ENCODE measurements at regions not wholly inside any gene's neighbourhood (a gene's known extent, or its start where the extent isn't known, plus 50 kb on each side); places are given as distances from the start of the nearest gene placed in this dataset.
"Not testable (repeated sequence)": the region's sequence is repeated elsewhere in the genome, so short reads cannot be mapped to it uniquely, and the experiment has no call there.

DNA sequence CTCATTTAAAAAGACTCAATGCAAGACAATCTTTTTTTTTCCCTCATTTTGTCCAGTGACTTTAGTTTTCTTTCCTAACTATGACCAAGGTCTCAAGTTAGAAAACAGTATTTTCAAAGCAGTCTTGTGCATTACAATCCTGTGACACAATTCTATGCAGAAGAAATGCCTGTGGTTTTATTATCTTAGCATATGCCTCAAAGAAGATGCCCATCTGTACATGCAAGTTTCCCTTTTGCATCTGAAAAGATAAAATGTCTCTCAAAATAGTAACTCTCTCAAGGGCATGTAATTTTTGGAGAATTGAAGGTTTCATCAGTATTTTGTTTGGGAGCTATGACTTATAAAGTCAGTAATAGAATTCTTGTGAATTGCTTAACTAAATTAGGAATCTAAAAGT is 292.0 kb upstream of the SUCLG2 start:
- Histone ChIP-seq H3K36me3 (no peaks in the 10 kb centered on the region), H3K4me1 (replicated peaks) (no peaks in the 10 kb centered on the region), H3K9me3 (replicated peaks) (no peaks in the 10 kb centered on the region), H3K27ac (no peak overlapping the region), H3K27me3 (replicated peaks) (no peaks in the 10 kb centered on the region), H3K4me3 (no peak overlapping the region)
- DNase-seq (ENCODE audit: low read depth in 1 of 2, low spot score in 2 of 2), result no peak

DNA sequence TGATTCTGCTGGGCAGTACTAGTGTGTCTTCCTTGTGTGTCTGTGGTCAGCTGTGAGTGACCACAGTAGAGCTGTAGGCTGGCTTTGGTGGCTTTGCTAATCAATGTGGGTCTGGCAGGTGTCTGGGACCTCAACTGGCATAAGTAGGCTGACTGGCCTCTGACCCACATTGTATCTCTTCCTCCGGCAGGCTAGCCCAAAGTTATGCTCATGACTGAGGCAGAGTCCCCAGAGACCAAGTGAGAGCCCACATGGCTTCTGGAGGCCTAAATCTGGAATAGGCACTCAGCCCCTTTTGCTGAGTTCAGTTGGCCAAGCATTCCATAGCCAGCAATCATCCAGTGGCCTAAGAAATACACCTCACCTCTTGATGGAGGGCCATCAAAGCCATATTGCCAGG is 289.1 kb upstream of the SUCLG2 start:
- Histone ChIP-seq H3K27ac (no peak overlapping the region), H3K9me3 (replicated peaks) (no peaks in the 10 kb centered on the region), H3K4me1 (replicated peaks) (no peaks in the 10 kb centered on the region), H3K4me3 (no peak overlapping the region), H3K36me3 (no peaks in the 10 kb centered on the region), H3K27me3 (replicated peaks) (no peaks in the 10 kb centered on the region)
- no peak for DNase-seq (ENCODE audit: low read depth in 1 of 2, low spot score in 2 of 2)

DNA sequence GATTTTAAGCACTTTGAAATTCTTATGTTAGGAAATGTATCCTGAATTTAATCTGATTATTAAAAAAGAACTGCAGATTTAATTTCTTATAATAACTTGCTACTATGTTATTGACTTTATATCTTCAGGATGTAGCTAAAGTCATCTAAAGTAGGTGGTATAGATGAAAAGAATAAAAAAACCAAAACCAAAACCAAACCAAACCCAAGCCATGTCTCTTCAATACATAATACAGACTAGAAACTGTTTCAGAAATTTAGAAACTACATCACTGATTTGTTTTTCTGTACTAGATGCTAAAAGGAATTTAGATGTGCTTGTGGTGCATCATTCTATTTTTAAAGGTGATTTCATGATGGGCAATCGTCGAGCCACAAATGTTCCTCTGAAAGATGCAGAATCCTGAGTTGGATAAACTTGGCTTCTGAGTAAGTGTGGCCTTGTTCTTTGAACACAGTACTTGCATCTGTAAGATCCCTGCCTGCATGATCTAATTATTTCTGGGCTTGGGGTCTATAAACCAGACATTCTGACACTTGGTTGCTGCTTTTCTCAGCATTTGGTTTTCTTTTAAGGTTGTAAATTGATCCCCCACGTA is 287.1 kb upstream of the SUCLG2 start:
- Histone ChIP-seq H3K4me3 (no peak overlapping the region), H3K27me3 (replicated peaks) (no peaks in the 10 kb centered on the region), H3K9me3 (replicated peaks) (no peaks in the 10 kb centered on the region), H3K27ac (no peak overlapping the region), H3K4me1 (replicated peaks) (no peaks in the 10 kb centered on the region), H3K36me3 (no peaks in the 10 kb centered on the region)
- DNase-seq (ENCODE audit: low read depth in 1 of 2, low spot score in 2 of 2), result no peak

DNA sequence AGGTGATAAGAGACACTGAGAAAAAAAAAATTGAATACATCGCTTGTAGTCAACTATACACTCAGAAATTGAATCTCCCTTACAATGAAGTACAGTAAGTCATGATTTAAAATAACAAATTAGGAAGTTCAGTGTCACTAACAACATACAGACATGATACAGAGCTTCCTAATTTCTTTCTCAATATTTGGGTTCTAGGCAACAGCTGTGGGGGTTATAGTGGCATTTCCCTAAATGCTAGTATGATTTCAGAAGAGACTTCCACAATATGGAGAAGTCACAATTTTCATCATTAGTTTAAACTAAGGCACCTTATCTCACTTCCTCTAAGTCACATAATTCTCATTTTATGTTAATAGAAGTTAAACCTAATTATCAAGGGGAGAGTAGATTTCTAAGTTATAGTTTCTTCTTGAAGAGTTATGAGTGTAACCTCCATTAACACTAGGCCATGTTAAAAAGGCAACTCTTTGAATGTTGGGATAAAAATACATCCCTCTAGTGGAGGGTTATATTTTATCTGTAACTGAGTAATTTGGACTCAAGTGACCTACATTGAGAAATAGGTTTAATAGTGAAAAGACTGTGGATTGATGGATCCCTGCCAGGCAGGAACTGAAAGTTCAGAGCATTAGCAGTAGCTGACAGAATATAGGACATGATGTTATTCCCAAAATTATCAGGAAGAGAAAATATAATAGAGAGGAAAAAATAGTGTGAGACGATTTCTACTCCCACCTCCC is 286.0 kb upstream of the SUCLG2 start:
- no peaks in the 10 kb centered on the region for H3K4me1 ChIP-seq (replicated peaks)
- DNase-seq (ENCODE audit: low read depth in 1 of 2, low spot score in 2 of 2), result no peak
- H3K27ac ChIP-seq, result no peak overlapping the region
- no peak overlapping the region for H3K4me3 ChIP-seq
- no peaks in the 10 kb centered on the region for H3K27me3 ChIP-seq (replicated peaks)
- no peaks in the 10 kb centered on the region for H3K36me3 ChIP-seq
- no peaks in the 10 kb centered on the region for H3K9me3 ChIP-seq (replicated peaks)

DNA sequence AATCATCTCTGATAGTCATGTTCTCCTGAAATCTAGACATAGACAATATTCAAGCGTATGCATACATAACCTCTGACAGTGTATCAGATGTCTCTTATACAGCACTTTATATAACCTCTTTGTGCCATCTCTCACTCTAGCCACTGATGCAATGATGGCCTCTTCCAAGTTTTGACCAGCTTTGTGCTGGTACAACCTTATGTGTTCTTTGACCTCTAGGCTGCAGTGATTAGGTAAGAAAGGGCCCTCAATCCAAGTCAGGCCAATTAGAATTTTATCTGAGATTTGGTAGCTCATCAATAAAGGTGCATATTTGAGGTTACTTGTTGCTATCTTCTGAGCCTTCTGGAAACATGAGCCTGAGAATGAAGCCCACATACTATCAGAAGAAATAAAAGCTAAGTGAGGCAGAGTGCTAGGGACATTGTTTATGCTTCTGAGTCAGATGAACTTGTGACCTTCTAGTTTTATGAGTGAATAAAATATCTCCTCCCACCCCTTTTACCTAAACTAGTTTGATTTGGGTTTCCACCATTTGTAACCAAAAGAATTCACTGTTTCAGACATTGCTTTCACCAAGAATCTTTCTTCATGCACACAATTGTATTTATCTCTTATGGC is 283.2 kb upstream of the SUCLG2 start:
- Histone ChIP-seq H3K4me3 (no peak overlapping the region), H3K4me1 (replicated peaks) (no peaks in the 10 kb centered on the region), H3K9me3 (replicated peaks) (no peaks in the 10 kb centered on the region), H3K27ac (no peak overlapping the region), H3K36me3 (no peaks in the 10 kb centered on the region), H3K27me3 (replicated peaks) (no peaks in the 10 kb centered on the region)
- no peak for DNase-seq (ENCODE audit: low read depth in 1 of 2, low spot score in 2 of 2)

DNA sequence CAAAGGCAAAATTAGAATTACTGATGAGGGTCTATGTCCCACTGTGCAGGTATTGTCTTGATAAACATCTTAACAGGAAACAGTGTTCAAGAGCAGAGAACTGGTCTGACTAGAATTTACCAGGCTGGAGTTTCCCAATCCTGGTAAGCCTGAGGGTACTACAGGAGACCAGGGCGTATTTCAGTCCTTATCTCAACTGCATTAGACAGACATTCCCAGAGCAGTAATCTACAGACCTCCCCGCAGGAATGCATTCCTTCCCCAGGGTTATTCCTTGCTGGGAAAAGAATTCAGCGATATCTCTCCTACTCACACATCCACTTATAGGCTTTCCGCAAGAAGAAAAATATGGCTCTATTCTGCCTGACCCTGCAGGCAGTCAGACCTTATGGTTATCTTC is 276.0 kb upstream of the SUCLG2 start:
- not testable (repeated sequence) for H3K4me3 ChIP-seq; H3K4me1 ChIP-seq (replicated peaks); H3K27ac ChIP-seq; H3K27me3 ChIP-seq (replicated peaks); DNase-seq (ENCODE audit: low read depth in 1 of 2, low spot score in 2 of 2); H3K36me3 ChIP-seq; H3K9me3 ChIP-seq (replicated peaks)

DNA sequence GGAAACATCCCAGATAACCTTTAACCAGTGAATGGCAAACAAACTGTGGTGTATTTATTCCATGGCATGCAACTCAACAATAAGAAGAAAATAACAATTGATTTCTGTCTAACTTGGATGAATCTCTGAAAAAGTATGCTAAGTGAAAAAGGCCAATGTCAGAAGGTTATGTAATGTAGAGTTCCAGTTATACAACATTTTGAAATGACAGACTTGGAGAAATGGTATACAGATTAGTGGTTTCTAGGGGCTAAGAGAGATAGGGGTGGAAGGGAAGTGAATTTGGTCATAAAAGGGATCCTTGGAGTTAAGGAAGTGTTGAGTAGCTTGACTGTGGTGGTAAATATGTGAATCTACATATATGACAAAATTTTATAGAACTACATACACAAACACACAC is 269.4 kb upstream of the SUCLG2 start:
- DNase-seq (ENCODE audit: low read depth in 1 of 2, low spot score in 2 of 2), result no peak
- no peaks in the 10 kb centered on the region for H3K9me3 ChIP-seq (replicated peaks)
- no peak overlapping the region for H3K27ac ChIP-seq
- no peaks in the 10 kb centered on the region for H3K36me3 ChIP-seq
- no peak overlapping the region for H3K4me3 ChIP-seq
- no peaks in the 10 kb centered on the region for H3K4me1 ChIP-seq (replicated peaks)
- no peaks in the 10 kb centered on the region for H3K27me3 ChIP-seq (replicated peaks)

DNA sequence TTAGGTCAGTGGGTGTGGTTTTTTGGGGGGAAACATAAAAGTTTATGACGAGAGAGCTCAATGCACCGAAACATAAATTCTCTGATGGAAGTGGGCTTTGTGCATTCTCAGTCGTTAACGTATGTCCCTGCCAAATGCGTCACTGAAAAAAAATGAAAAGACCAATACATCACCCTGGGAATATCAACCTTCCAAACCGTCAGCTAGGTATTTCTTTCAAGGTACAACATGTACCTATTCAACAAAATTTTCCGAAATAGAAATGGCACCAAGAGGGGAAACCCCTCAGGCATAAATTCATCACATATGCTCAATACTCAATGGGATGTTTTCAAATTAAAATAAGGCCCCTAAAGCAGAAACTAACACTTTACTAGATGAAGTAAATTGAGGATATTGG is 266.6 kb upstream of the SUCLG2 start:
- no peaks in the 10 kb centered on the region for H3K4me1 ChIP-seq (replicated peaks)
- DNase-seq (ENCODE audit: low read depth in 1 of 2, low spot score in 2 of 2), result no peak
- no peaks in the 10 kb centered on the region for H3K36me3 ChIP-seq
- no peaks in the 10 kb centered on the region; the same call in 1 of the 2 replicates for H3K9me3 ChIP-seq (replicated peaks)
- H3K4me3 ChIP-seq, result no peak overlapping the region
- H3K27me3 ChIP-seq (replicated peaks), result no peaks in the 10 kb centered on the region
- H3K27ac ChIP-seq, result no peak overlapping the region

DNA sequence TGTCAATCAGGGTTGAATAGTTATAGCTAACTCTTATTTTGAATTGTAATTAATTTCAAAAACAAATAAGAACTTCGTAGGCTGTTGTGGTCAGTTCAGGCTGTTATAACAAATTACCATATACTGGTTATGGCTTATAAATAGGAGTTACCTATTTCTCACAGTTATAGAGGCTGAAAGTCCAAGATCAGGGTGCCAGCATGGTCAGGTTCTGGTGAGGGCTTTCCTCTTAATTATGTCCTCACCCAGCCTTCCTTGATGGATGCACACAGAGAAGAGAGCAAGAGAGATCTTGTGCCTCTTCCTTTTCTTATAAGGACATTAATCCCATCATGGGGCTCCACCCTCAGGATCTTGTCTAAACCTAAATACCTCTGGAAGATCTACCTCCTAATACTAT is 265.9 kb upstream of the SUCLG2 start:
- Histone ChIP-seq H3K9me3 (replicated peaks) (no peaks in the 10 kb centered on the region; the same call in 1 of the 2 replicates), H3K4me1 (replicated peaks) (no peaks in the 10 kb centered on the region), H3K36me3 (no peaks in the 10 kb centered on the region), H3K27me3 (replicated peaks) (no peaks in the 10 kb centered on the region), H3K27ac (no peak overlapping the region), H3K4me3 (no peak overlapping the region)
- DNase-seq (ENCODE audit: low read depth in 1 of 2, low spot score in 2 of 2), result no peak

DNA sequence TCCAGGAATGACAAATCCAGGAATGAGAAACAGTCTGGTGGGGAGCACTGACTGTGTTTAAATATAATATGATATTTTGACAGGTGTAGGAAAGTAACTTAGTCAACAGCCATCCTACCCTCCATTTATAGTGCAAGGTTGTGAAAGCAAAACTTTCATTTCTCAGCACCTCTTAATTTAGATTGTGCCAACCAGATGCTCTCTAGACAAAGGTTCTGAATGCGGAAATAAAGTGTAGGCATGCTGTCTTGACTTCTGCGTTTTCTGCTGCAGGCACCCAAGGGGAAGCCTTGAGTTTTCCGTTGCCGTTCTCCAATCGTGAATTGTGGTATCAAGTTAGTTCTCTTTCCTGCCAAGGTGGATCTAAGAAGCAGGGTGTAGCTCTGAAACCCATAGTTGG is 261.9 kb upstream of the SUCLG2 start:
- H3K9me3 ChIP-seq (replicated peaks), result no peaks in the 10 kb centered on the region; the same call in 1 of the 2 replicates
- no peak overlapping the region for H3K4me3 ChIP-seq
- no peak for DNase-seq (ENCODE audit: low read depth in 1 of 2, low spot score in 2 of 2)
- H3K27ac ChIP-seq, result no peak overlapping the region
- no peaks in the 10 kb centered on the region for H3K4me1 ChIP-seq (replicated peaks)
- no peaks in the 10 kb centered on the region for H3K27me3 ChIP-seq (replicated peaks)
- no peaks in the 10 kb centered on the region for H3K36me3 ChIP-seq

DNA sequence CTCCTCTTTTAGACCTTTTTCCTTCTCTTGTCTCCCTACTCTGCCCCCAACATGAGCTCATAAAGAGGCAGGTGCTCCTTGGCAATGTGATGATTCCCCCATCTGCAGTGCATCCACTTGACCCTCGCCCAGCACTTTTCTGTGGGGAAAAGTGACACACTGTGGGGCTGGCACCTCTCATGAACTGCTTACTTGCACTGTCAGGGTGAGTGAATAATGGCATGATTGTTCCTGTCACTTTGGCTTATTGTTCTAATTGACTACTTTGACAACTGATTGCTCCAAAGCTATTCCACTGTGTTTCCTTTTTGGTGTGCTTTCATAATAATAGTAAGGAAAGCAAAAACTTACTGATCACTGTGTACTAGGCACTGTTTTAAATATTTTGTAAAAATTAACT is 253.3 kb upstream of the SUCLG2 start:
- Histone ChIP-seq H3K27ac (no peak overlapping the region), H3K4me1 (replicated peaks) (no peaks in the 10 kb centered on the region), H3K36me3 (no peaks in the 10 kb centered on the region), H3K9me3 (replicated peaks) (no peaks in the 10 kb centered on the region), H3K4me3 (no peak overlapping the region), H3K27me3 (replicated peaks) (no peaks in the 10 kb centered on the region)
- no peak for DNase-seq (ENCODE audit: low read depth in 1 of 2, low spot score in 2 of 2)

DNA sequence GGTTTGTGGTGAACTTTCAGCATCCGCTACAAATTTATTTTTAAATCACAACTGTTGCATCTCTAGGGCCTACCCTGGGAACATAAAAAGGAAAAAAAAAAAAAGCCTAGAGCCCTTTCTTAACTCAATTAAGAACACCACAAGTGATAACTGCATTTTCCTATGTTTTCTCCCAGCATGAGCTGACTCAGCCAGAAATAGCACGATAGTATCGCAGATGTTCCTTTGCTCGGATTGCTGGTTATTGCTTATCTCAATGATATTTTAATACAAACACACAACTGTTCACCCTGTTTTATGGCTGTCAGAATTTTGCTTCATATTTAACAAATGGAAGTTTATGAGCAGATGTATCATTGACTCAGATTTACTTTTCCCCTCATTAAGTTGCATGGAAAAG is 251.8 kb upstream of the SUCLG2 start:
- H3K4me1 ChIP-seq (replicated peaks), result no peaks in the 10 kb centered on the region
- no peaks in the 10 kb centered on the region for H3K9me3 ChIP-seq (replicated peaks)
- no peak overlapping the region for H3K4me3 ChIP-seq
- no peak for DNase-seq (ENCODE audit: low read depth in 1 of 2, low spot score in 2 of 2)
- H3K27ac ChIP-seq, result no peak overlapping the region
- no peaks in the 10 kb centered on the region for H3K36me3 ChIP-seq
- H3K27me3 ChIP-seq (replicated peaks), result no peaks in the 10 kb centered on the region

DNA sequence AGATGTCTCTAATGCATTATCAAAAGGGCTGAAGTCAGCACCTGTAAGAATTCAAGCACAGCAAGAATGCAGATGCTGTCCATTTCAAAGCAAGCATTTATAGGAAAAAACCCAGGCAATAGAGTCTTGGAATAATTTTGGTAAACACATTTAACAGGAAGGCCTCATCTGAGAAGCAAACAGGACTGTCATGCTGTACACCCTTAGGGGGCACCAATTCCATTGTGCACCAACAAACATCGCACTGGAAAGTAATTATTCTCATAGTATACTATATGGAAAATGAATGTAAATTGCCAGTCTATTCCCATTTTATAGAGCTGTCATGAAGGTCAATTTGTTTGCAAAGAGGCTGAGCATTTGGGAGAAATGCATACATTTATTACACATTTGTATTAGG is 247.3 kb upstream of the SUCLG2 start:
- Histone ChIP-seq H3K27me3 (replicated peaks) (no peaks in the 10 kb centered on the region), H3K9me3 (replicated peaks) (no peaks in the 10 kb centered on the region)

DNA sequence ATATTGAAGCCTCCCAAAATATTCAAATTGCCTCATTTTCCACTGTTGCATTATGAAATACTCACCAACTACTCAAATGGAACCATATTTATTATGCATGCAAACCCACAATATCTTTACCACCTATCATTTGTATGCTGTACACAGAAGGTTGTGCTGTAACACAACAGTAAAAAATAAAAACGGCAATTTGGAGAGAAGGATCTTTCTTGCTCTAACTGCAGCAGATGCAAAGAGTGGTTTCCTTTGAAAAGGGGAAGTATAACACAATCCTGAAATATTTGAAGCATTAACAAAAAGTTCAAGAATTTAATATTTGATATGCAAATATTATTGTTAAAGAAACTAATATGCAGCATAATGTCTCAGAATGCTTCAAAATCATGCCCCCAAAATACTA is 244.5 kb upstream of the SUCLG2 start:
- no peak for DNase-seq (ENCODE audit: low read depth in 1 of 2, low spot score in 2 of 2)
- H3K27me3 ChIP-seq (replicated peaks), result no peaks in the 10 kb centered on the region
- no peak overlapping the region for H3K27ac ChIP-seq
- H3K36me3 ChIP-seq, result no peaks in the 10 kb centered on the region
- H3K4me1 ChIP-seq (replicated peaks), result no peaks in the 10 kb centered on the region
- H3K9me3 ChIP-seq (replicated peaks), result no peaks in the 10 kb centered on the region
- no peak overlapping the region for H3K4me3 ChIP-seq

More for the DNA sequence above, 247.3 kb upstream of the SUCLG2 start:
- no peak overlapping the region for H3K4me3 ChIP-seq
- no peaks in the 10 kb centered on the region for H3K4me1 ChIP-seq (replicated peaks)
- DNase-seq (ENCODE audit: low read depth in 1 of 2, low spot score in 2 of 2), result no peak
- no peaks in the 10 kb centered on the region for H3K36me3 ChIP-seq
- no peak overlapping the region for H3K27ac ChIP-seq

Measured in SJSA1 (cell line).